Ovary (tissue), 3 donors: ENCODE measurements at regions not wholly inside any gene's neighbourhood (a gene's known extent, or its start where the extent isn't known, plus 50 kb on each side); places are given as distances from the start of the nearest gene placed in this dataset.

Experiments
- CTCF ChIP-seq, 3 donors: fragments of 450-650 bp in 2 of 3; fragments of 200-600 bp in 1 of 3; IDR thresholded peaks; one replicate each; pipeline versions ENCODE4 v1.5.1 to v1.8.0; 2016 to 2022; ENCODE audit warnings: antibody characterized with exemption in 3 of 3, mild to moderate bottlenecking in 1 of 3
- EP300 ChIP-seq: sonication (generic); formaldehyde crosslinking; IDR thresholded peaks from one replicate; pipeline ENCODE4 v1.6.1; 2017; ENCODE audit warnings: antibody characterized with exemption
- donor health status: DM: no; HTN: no; CAD: no.

- TF ChIP-seq CTCF (IDR thresholded peaks at IDR 0.05) (no peak), EP300 (no peak)
Observed at GRCh38 chr21:35643176-35643575, 417.1 kb downstream of the SETD4 start.
